Upper lobe of right lung (tissue), 1 donor: ENCODE measurements at regions not wholly inside any gene's neighbourhood (a gene's known extent, or its start where the extent isn't known, plus 50 kb on each side); places are given as distances from the start of the nearest gene placed in this dataset.
A peak's percentile ranks its signal among the peaks of the same experiment; 100 is the strongest.

Source experiments
- ATAC-seq: fragments of 200-7000 bp; cut with Tn5 transposase; one replicate; pipeline ENCODE4 v1.9.1; 2020; ENCODE audit warnings: mild to moderate bottlenecking, moderate library complexity
- DNase-seq: peaks from one replicate; pipeline ENCODE4 v3.0.0-alpha.2; 2020
- H3K27ac ChIP-seq: fragments of 200-600 bp; one replicate; pipeline ENCODE4 v1.8.0; 2022
- H3K27me3 ChIP-seq: fragments of 200-600 bp; one replicate; pipeline ENCODE4 v1.8.0; 2022; ENCODE audit warnings: mild to moderate bottlenecking
- H3K36me3 ChIP-seq: fragments of 200-600 bp; one replicate; pipeline ENCODE4 v1.8.0; 2022
- H3K4me1 ChIP-seq: fragments of 200-600 bp; one replicate; pipeline ENCODE4 v1.8.0; 2022
- H3K4me3 ChIP-seq: fragments of 200-600 bp; one replicate; pipeline ENCODE4 v1.8.0; 2022; ENCODE audit warnings: mild to moderate bottlenecking
- H3K9me3 ChIP-seq: fragments of 200-600 bp; one replicate; pipeline ENCODE4 v1.8.0; 2022
- CTCF ChIP-seq: fragments of 200-600 bp; IDR thresholded peaks from one replicate; pipeline ENCODE4 v1.8.0; 2022; ENCODE audit warnings: antibody characterized with exemption
- intact Hi-C: fragments of 100-400 bp; cut with DNase I; formaldehyde crosslinking; loops from one replicate; pipeline ENCODE4 v1.11.0; 2022
- donor health status: DM: no; HTN: yes; CAD: no; lungs with severe emphysema.

GRCh38 chr3:157865352-157866000 lies 240.7 kb downstream of the SHOX2 start:
- Histone ChIP-seq H3K4me3 (no peak overlapping the region), H3K27ac (no peak overlapping the region), H3K36me3 (no peaks in the 10 kb centered on the region), H3K9me3 (no peaks in the 10 kb centered on the region), H3K27me3 (no peaks in the 10 kb centered on the region), H3K4me1 (no peaks in the 10 kb centered on the region)
- TF ChIP-seq CTCF: peak; percentile 47
- intact Hi-C loops: no loop called here
- DNase-seq (peak; percentile 71), ATAC-seq (peak; percentile 67)

GRCh38 chr3:157861076-157861765 lies 245.0 kb downstream of the SHOX2 start:
- no peak for DNase-seq
- intact Hi-C loops: no loop called here
- no peak overlapping the region for H3K27ac ChIP-seq
- no peaks in the 10 kb centered on the region for H3K9me3 ChIP-seq
- no peak for ATAC-seq
- no peak for TF ChIP-seq CTCF
- H3K27me3 ChIP-seq: no peaks in the 10 kb centered on the region
- no peaks in the 10 kb centered on the region for H3K4me1 ChIP-seq
- no peaks in the 10 kb centered on the region for H3K36me3 ChIP-seq
- no peak overlapping the region for H3K4me3 ChIP-seq

GRCh38 chr3:157859541-157859940 lies 246.7 kb downstream of the SHOX2 start:
- TF ChIP-seq CTCF: no peak

DNA sequence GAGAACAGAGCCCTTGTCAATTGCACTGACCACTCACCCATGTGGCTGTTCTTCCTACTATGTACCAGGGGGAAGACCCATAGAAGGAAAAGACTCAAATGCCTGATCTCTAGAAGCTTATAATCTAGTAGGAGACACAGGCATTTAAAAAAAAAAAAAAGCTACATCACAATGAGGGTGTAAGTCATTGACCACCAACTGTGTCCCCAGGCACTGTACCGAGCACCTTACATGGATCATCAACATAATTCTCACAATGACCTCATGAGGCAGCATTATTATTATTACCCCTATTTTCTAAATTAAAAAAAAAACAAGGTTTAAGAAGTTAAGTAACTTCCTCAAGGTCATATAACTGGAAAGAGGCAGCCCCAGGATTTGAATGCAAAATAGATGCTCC lies 247.4 kb downstream of the SHOX2 start:
- no peak for ATAC-seq
- intact Hi-C loops: no loop called here

More at GRCh38 chr3:157859541-157859940, 246.7 kb downstream of the SHOX2 start:
- Histone ChIP-seq H3K4me3 (no peak overlapping the region), H3K36me3 (no peaks in the 10 kb centered on the region), H3K27ac (no peak overlapping the region), H3K4me1 (no peaks in the 10 kb centered on the region), H3K27me3 (no peaks in the 10 kb centered on the region), H3K9me3 (no peaks in the 10 kb centered on the region)
- intact Hi-C loops: no loop called here
- DNase-seq: no peak
- no peak for ATAC-seq

DNA sequence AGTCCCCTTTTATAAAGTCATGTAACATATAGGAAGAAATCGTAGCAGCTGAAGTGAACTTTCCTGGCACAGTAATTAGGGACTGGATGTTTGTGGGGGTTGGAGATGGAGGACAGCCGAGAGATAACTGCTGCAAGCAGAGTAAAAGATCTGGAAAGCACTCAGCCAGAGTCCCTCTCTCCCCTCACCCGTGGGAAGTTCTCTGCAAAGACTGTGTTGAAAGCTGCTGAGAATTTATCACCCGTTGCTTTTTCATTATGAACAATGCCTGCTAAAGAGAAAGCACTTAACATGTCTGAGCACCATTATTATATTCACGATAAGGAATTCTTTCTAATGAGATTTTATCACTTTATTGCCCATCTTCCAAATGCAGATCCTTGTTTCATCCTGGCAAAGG lies 248.8 kb downstream of the SHOX2 start:
- H3K4me3 ChIP-seq: no peak overlapping the region
- H3K36me3 ChIP-seq: no peaks in the 10 kb centered on the region
- no peak for TF ChIP-seq CTCF
- H3K27ac ChIP-seq: no peak overlapping the region
- ATAC-seq (no peak), DNase-seq (no peak)
- H3K4me1 ChIP-seq: no peaks in the 10 kb centered on the region
- no peaks in the 10 kb centered on the region for H3K9me3 ChIP-seq
- intact Hi-C loops: no loop called here
- H3K27me3 ChIP-seq: no peaks in the 10 kb centered on the region

More for the DNA sequence above, 247.4 kb downstream of the SHOX2 start:
- no peaks in the 10 kb centered on the region for H3K27me3 ChIP-seq
- H3K27ac ChIP-seq: no peak overlapping the region
- H3K36me3 ChIP-seq: no peaks in the 10 kb centered on the region
- H3K9me3 ChIP-seq: no peaks in the 10 kb centered on the region
- H3K4me3 ChIP-seq: no peak overlapping the region
- H3K4me1 ChIP-seq: no peaks in the 10 kb centered on the region
- no peak for TF ChIP-seq CTCF
- no peak for DNase-seq
